ENCODE measurements at regions not wholly inside any gene's neighbourhood (a gene's known extent, or its start where the extent isn't known, plus 50 kb on each side); places are given as distances from the start of the nearest gene placed in this dataset.

DNA sequence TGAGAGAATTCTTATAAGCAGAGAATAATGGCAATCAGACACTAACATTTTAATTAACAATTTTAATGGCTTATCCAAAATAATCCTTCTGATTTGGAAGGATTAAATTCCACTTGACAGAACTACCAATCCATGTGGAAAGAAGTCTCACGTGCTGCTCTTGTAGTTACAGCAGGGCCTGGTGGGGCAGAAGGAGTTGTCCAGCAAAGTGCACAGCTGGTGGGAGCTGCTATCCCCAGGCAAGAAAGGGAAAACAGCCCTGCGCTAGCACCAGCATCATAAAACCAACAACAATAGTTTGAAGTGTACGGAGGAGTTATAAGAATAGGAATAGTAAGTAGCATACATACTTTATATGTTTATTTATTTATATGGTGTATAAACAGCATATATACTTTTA lies 127.4 kb upstream of the TRIM2 start:
- Histone ChIP-seq H3K27me3 (ENCODE audit: control insufficient read depth in 1 of 2, insufficient read depth in 2 of 2, low read length in 2 of 2) (no peaks in the 10 kb centered on the region), H3K9me3 (ENCODE audit: control insufficient read depth in 2 of 2, low read length in 2 of 2) (no peaks in the 10 kb centered on the region), H3K9ac (ENCODE audit: low read length in 2 of 2) (no peak overlapping the region), H3K27ac (ENCODE audit: low read length) (no peak overlapping the region), H3K36me3 (ENCODE audit: control insufficient read depth in 2 of 2, insufficient read depth in 2 of 2, low read length in 2 of 2) (no peaks in the 10 kb centered on the region), H3K4me3 (ENCODE audit: low read length in 2 of 2) (no peak overlapping the region), H3K4me1 (ENCODE audit: control insufficient read depth, insufficient read depth, low read length) (no peaks in the 10 kb centered on the region)

DNA sequence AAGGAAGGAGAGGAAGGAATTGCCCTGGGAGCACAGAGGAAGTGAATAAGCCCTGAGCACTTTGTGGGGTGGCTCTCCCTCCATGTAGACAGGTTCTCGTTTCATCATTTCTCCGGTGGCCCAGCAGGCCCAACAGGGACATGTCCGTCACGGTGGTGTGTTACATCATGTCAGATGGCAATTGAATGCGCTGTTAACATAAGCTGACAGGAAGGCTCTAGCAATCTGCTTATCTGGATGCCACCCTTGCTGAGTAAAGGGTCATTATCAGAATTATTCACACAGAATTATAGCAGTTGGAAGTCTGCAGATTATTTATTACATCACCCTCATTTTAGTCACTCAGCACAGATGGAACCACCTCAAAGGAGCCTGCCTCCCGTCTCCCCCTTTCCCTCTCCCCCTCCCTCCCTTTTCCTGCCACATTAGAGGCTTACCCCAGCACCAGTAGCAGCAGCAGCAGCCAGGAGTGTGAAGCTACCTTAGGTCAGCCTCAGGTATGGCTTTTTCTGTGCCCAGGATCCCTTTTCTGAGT lies 124.3 kb upstream of the TRIM2 start:
- Histone ChIP-seq H3K27ac (ENCODE audit: low read length) (no peak overlapping the region), H3K9ac (ENCODE audit: low read length in 2 of 2) (no peak overlapping the region), H3K36me3 (ENCODE audit: control insufficient read depth in 2 of 2, insufficient read depth in 2 of 2, low read length in 2 of 2) (no peaks in the 10 kb centered on the region), H3K27me3 (ENCODE audit: control insufficient read depth in 1 of 2, insufficient read depth in 2 of 2, low read length in 2 of 2) (no peaks in the 10 kb centered on the region), H3K9me3 (ENCODE audit: control insufficient read depth in 2 of 2, low read length in 2 of 2) (no peaks in the 10 kb centered on the region), H3K4me1 (ENCODE audit: control insufficient read depth, insufficient read depth, low read length) (peaks cover 6% of the 10 kb centered on the region), H3K4me3 (ENCODE audit: low read length in 2 of 2) (no peak overlapping the region)

- Histone ChIP-seq H3K27ac (ENCODE audit: low read length) (no peak overlapping the region), H3K4me1 (ENCODE audit: control insufficient read depth, insufficient read depth, low read length) (peaks cover 8% of the 10 kb centered on the region), H3K9me3 (ENCODE audit: control insufficient read depth in 2 of 2, low read length in 2 of 2) (no peaks in the 10 kb centered on the region), H3K36me3 (ENCODE audit: control insufficient read depth in 2 of 2, insufficient read depth in 2 of 2, low read length in 2 of 2) (no peaks in the 10 kb centered on the region), H3K27me3 (ENCODE audit: control insufficient read depth in 1 of 2, insufficient read depth in 2 of 2, low read length in 2 of 2) (no peaks in the 10 kb centered on the region), H3K9ac (ENCODE audit: low read length in 2 of 2) (no peak overlapping the region), H3K4me3 (ENCODE audit: low read length in 2 of 2) (no peak overlapping the region)
Measured at GRCh38 chr4:153081006-153081580, 123.2 kb upstream of the TRIM2 start.

DNA sequence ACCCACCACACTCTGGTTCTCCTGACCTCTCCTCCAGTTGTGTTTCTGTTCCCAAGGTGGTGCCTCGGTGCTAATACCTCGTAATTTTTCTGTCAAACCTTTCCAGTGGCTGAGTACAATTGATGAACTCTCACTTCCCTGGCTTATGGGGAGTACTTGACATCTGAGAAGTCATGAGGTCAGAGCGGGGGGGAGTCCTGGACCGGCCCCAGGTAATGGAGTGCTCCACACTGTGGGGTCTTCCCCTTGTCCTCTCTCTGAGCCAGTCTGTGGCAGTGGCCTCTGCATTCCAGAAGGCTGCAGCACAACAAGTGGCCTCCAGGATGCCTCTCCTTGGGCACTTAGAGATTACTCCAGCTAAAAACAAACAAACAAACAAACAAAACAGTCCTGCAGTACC lies 122.5 kb upstream of the TRIM2 start:
- H3K36me3 ChIP-seq (ENCODE audit: control insufficient read depth in 2 of 2, insufficient read depth in 2 of 2, low read length in 2 of 2): no peaks in the 10 kb centered on the region
- no peaks in the 10 kb centered on the region for H3K27me3 ChIP-seq (ENCODE audit: control insufficient read depth in 1 of 2, insufficient read depth in 2 of 2, low read length in 2 of 2)
- H3K9ac ChIP-seq (ENCODE audit: low read length in 2 of 2): no peak overlapping the region

DNA sequence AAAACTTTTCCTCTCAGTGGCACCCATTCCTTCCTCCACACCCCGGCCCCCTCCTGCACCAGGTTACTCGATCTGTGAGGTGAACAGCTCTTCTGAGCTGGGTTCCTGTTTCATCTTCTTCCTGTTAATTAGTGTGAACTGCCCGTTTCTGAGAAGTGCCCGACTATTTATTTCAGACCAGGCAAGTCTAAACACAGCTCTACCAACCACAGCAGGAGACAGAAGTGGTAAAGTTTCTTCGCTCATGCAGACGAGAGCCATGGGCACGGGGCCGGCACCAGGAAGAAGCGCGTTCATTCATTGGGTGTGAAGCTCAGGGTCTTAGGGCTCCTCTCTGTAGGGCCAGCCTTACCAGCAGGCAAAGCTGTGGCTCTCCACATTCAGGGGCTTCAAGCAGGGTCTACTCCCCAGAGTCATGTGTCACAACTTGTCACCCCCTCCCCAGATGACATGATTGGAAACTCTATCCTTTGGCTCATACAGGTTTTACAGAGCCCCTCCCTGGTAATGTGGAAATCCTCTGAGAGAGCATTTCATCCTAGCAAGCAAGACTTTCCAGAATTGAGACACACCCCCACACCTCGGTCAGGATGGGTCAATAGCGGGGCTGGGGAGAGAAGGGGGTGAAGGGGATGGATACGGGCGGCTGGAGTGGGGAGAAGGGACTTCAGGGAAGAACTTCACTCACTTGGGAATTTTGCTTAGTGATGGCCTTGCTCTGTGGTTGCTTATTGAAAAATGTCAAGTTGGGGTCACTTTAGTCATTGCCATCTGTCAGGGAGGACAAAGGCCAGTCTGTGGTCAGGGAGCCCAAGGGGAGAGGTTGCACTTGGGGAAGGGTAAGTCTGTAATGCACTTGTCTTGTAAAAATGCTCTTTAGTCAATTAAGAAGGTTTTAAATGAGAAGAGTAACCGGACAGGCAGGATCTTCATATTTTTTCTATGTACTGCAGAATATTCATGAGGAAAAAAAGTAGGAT lies 121.6 kb upstream of the TRIM2 start:
- Histone ChIP-seq H3K4me3 (ENCODE audit: low read length in 2 of 2) (no peak overlapping the region), H3K9me3 (ENCODE audit: control insufficient read depth in 2 of 2, low read length in 2 of 2) (no peaks in the 10 kb centered on the region), H3K9ac (ENCODE audit: low read length in 2 of 2) (no peak overlapping the region), H3K36me3 (ENCODE audit: control insufficient read depth in 2 of 2, insufficient read depth in 2 of 2, low read length in 2 of 2) (no peaks in the 10 kb centered on the region), H3K27ac (ENCODE audit: low read length) (no peak overlapping the region), H3K4me1 (ENCODE audit: control insufficient read depth, insufficient read depth, low read length) (peaks cover 10% of the 10 kb centered on the region), H3K27me3 (ENCODE audit: control insufficient read depth in 1 of 2, insufficient read depth in 2 of 2, low read length in 2 of 2) (no peaks in the 10 kb centered on the region)

More for the DNA sequence above, 122.5 kb upstream of the TRIM2 start:
- no peaks in the 10 kb centered on the region for H3K9me3 ChIP-seq (ENCODE audit: control insufficient read depth in 2 of 2, low read length in 2 of 2)
- H3K4me3 ChIP-seq (ENCODE audit: low read length in 2 of 2): no peak overlapping the region
- H3K4me1 ChIP-seq (ENCODE audit: control insufficient read depth, insufficient read depth, low read length): peaks cover 8% of the 10 kb centered on the region
- H3K27ac ChIP-seq (ENCODE audit: low read length): no peak overlapping the region

DNA sequence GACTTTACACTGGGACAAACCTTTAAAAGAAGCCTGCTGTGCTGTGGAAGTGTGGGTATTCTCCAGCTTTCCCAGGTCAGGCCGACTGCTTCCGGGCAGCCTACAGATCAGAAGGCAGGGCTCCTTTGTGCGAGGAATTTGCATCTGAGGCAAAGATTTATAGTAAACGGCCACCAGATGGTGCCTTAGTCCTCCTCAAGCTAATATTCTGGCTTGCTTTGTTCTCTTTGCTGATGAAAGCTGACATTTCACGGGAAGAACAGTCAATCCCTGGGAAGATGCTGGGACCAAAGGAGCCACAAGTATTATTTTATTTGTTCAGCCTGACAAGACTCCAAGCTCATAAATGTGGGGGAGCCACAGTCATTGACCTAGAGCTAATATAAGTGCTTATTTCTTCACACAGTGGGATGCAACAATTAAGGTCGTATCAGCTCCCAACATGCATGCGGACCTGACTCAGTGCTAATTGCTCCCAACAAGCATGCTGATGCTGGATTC lies 120.7 kb upstream of the TRIM2 start:
- H3K27me3 ChIP-seq (ENCODE audit: control insufficient read depth in 1 of 2, insufficient read depth in 2 of 2, low read length in 2 of 2): no peaks in the 10 kb centered on the region
- H3K36me3 ChIP-seq (ENCODE audit: control insufficient read depth in 2 of 2, insufficient read depth in 2 of 2, low read length in 2 of 2): no peaks in the 10 kb centered on the region
- no peak overlapping the region for H3K9ac ChIP-seq (ENCODE audit: low read length in 2 of 2)
- H3K9me3 ChIP-seq (ENCODE audit: control insufficient read depth in 2 of 2, low read length in 2 of 2): no peaks in the 10 kb centered on the region
- no peak overlapping the region for H3K27ac ChIP-seq (ENCODE audit: low read length)
- peaks cover 10% of the 10 kb centered on the region for H3K4me1 ChIP-seq (ENCODE audit: control insufficient read depth, insufficient read depth, low read length)
- no peak overlapping the region for H3K4me3 ChIP-seq (ENCODE audit: low read length in 2 of 2)

DNA sequence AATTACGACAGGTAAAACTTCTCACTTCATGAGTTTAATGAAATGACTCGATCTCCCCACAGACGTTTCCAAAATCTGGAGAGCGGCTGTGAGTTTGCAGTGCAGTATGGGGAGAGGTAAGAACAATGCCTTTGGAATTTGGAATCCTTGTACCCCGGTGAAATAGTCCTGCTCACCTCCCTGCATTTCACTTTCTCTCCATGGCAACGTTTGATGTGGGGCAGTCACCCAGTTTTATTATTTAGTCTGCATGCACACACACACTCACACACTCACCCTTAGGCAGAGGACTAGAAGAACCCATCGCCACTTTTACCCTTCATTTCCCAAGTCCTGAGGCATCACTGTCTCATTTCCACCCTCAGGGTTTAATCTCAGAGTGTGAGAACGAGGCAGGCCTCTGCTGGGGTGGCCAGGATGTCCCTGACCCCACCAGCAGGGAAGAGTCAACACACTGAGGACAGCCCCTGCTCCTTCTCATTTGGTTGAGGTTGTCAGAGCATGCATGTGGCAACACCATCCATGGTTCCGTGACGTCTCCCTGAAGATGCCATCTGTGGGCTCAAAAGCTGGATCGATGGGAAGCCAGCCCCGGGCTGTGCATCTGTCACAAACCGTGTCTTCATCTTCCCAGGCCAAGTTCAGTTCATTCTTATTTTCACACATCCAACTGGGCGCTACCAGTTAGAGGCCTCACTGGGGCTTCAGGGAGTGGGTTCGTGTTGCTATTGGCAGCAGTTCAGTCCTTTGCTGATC lies 119.8 kb upstream of the TRIM2 start:
- no peak overlapping the region for H3K27ac ChIP-seq (ENCODE audit: low read length)

GRCh38 chr4:153084980-153085630 lies 119.1 kb upstream of the TRIM2 start:
- Histone ChIP-seq H3K27me3 (ENCODE audit: control insufficient read depth in 1 of 2, insufficient read depth in 2 of 2, low read length in 2 of 2) (no peaks in the 10 kb centered on the region), H3K9ac (ENCODE audit: low read length in 2 of 2) (no peak overlapping the region), H3K4me3 (ENCODE audit: low read length in 2 of 2) (peak overlapping the region in 1 of 2 donors; percentile 15), H3K9me3 (ENCODE audit: control insufficient read depth in 2 of 2, low read length in 2 of 2) (no peaks in the 10 kb centered on the region), H3K27ac (ENCODE audit: low read length) (no peak overlapping the region), H3K4me1 (ENCODE audit: control insufficient read depth, insufficient read depth, low read length) (peaks cover 17% of the 10 kb centered on the region), H3K36me3 (ENCODE audit: control insufficient read depth in 2 of 2, insufficient read depth in 2 of 2, low read length in 2 of 2) (no peaks in the 10 kb centered on the region)

More for the DNA sequence above, 119.8 kb upstream of the TRIM2 start:
- Histone ChIP-seq H3K4me1 (ENCODE audit: control insufficient read depth, insufficient read depth, low read length) (peaks cover 13% of the 10 kb centered on the region), H3K9me3 (ENCODE audit: control insufficient read depth in 2 of 2, low read length in 2 of 2) (no peaks in the 10 kb centered on the region), H3K9ac (ENCODE audit: low read length in 2 of 2) (no peak overlapping the region), H3K36me3 (ENCODE audit: control insufficient read depth in 2 of 2, insufficient read depth in 2 of 2, low read length in 2 of 2) (no peaks in the 10 kb centered on the region), H3K4me3 (ENCODE audit: low read length in 2 of 2) (peak overlapping the region in 1 of 2 donors; percentile 15), H3K27me3 (ENCODE audit: control insufficient read depth in 1 of 2, insufficient read depth in 2 of 2, low read length in 2 of 2) (no peaks in the 10 kb centered on the region)

- Histone ChIP-seq H3K4me3 (ENCODE audit: low read length in 2 of 2) (no peak overlapping the region), H3K27me3 (ENCODE audit: control insufficient read depth in 1 of 2, insufficient read depth in 2 of 2, low read length in 2 of 2) (no peaks in the 10 kb centered on the region), H3K4me1 (ENCODE audit: control insufficient read depth, insufficient read depth, low read length) (peaks cover 19% of the 10 kb centered on the region), H3K9me3 (ENCODE audit: control insufficient read depth in 2 of 2, low read length in 2 of 2) (no peaks in the 10 kb centered on the region), H3K9ac (ENCODE audit: low read length in 2 of 2) (no peak overlapping the region), H3K27ac (ENCODE audit: low read length) (no peak overlapping the region), H3K36me3 (ENCODE audit: control insufficient read depth in 2 of 2, insufficient read depth in 2 of 2, low read length in 2 of 2) (no peaks in the 10 kb centered on the region)
Measured at GRCh38 chr4:153087671-153088194, 116.5 kb upstream of the TRIM2 start.

GRCh38 chr4:153089742-153090141 lies 114.5 kb upstream of the TRIM2 start:
- H3K4me1 ChIP-seq (ENCODE audit: control insufficient read depth, insufficient read depth, low read length): peaks cover 15% of the 10 kb centered on the region
- no peak overlapping the region for H3K27ac ChIP-seq (ENCODE audit: low read length)
- peaks cover 0 to 3% of the 10 kb centered on the region in 2 donors for H3K9me3 ChIP-seq (ENCODE audit: control insufficient read depth in 2 of 2, low read length in 2 of 2)
- no peaks in the 10 kb centered on the region for H3K27me3 ChIP-seq (ENCODE audit: control insufficient read depth in 1 of 2, insufficient read depth in 2 of 2, low read length in 2 of 2)
- no peaks in the 10 kb centered on the region for H3K36me3 ChIP-seq (ENCODE audit: control insufficient read depth in 2 of 2, insufficient read depth in 2 of 2, low read length in 2 of 2)
- H3K9ac ChIP-seq (ENCODE audit: low read length in 2 of 2): no peak overlapping the region
- H3K4me3 ChIP-seq (ENCODE audit: low read length in 2 of 2): no peak overlapping the region

Data from stomach smooth muscle (tissue), 2 donors.